ENCODE measurements at regions not wholly inside any gene's neighbourhood (a gene's known extent, or its start where the extent isn't known, plus 50 kb on each side); places are given as distances from the start of the nearest gene placed in this dataset.
"Not testable (repeated sequence)": the region's sequence is repeated elsewhere in the genome, so short reads cannot be mapped to it uniquely, and the experiment has no call there.

DNA sequence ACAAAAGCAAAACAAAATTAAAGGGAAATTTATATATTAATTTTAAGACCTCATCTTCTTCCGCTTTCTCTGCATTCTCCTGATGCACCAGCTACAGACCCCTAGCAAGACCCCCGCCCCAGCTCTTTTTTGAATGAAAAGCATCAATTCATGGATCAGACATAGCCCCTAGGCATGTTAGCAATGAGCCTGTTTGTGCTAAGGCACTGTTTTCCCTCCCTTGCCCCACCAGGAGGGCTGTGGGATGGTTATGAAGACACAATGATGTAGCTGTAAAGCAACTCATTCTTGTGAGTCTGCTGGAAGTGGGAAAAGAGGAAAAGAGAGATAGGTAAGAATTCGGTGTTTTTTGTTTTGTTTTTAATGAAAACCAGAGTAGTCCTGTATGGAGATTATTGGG is 88.5 kb upstream of the ZBTB18 start:
- TF ChIP-seq, protein P1, sequence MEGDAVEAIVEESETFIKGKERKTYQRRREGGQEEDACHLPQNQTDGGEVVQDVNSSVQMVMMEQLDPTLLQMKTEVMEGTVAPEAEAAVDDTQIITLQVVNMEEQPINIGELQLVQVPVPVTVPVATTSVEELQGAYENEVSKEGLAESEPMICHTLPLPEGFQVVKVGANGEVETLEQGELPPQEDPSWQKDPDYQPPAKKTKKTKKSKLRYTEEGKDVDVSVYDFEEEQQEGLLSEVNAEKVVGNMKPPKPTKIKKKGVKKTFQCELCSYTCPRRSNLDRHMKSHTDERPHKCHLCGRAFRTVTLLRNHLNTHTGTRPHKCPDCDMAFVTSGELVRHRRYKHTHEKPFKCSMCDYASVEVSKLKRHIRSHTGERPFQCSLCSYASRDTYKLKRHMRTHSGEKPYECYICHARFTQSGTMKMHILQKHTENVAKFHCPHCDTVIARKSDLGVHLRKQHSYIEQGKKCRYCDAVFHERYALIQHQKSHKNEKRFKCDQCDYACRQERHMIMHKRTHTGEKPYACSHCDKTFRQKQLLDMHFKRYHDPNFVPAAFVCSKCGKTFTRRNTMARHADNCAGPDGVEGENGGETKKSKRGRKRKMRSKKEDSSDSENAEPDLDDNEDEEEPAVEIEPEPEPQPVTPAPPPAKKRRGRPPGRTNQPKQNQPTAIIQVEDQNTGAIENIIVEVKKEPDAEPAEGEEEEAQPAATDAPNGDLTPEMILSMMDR (conservative IDR thresholded peaks at IDR 0.05; ENCODE audit: low read depth, low read length): no peak
- DNase-seq (ENCODE audit: low read depth): no peak
- H3K4me3 ChIP-seq (ENCODE audit: low read length): no peak overlapping the region

- DNase-seq (ENCODE audit: low read depth): no peak
- TF ChIP-seq, protein P1 (conservative IDR thresholded peaks at IDR 0.05; ENCODE audit: low read depth, low read length): no peak
- no peak overlapping the region for H3K4me3 ChIP-seq (ENCODE audit: low read length)
Observed at GRCh38 chr1:243959998-243960397, 91.1 kb upstream of the ZBTB18 start.

GRCh38 chr1:243957141-243957540 is 93.9 kb upstream of the ZBTB18 start:
- H3K4me3 ChIP-seq (ENCODE audit: low read length): no peak overlapping the region
- no peak for DNase-seq (ENCODE audit: low read depth)
- TF ChIP-seq, protein P1 (conservative IDR thresholded peaks at IDR 0.05; ENCODE audit: low read depth, low read length): no peak

DNA sequence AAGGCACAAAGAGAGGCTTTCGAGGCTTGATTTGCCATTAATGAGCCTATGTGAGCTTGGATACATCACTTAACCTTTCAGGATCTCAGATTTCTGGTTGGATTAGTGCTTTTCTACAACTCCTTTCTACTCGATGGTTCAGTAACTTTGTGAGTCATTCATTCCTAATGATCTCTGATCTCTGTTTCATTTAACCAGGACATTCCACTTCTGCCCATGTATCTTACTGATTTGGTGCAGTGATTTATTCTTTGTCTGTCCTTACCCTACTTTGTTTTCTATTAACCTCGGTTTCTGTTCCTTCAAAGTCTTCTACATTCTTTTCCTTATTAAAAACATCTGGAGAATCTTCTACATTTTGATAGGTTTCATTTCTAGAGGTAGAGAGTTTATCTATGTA is 94.6 kb upstream of the ZBTB18 start:
- TF ChIP-seq, protein P1 (conservative IDR thresholded peaks at IDR 0.05; ENCODE audit: low read depth, low read length): no peak
- no peak for DNase-seq (ENCODE audit: low read depth)

GRCh38 chr1:243951207-243951606 is 99.9 kb upstream of the ZBTB18 start:
- not testable (repeated sequence) for H3K4me3 ChIP-seq (ENCODE audit: low read length); DNase-seq (ENCODE audit: low read depth)

More for the DNA sequence above, 94.6 kb upstream of the ZBTB18 start:
- H3K4me3 ChIP-seq (ENCODE audit: low read length): no peak overlapping the region

DNA sequence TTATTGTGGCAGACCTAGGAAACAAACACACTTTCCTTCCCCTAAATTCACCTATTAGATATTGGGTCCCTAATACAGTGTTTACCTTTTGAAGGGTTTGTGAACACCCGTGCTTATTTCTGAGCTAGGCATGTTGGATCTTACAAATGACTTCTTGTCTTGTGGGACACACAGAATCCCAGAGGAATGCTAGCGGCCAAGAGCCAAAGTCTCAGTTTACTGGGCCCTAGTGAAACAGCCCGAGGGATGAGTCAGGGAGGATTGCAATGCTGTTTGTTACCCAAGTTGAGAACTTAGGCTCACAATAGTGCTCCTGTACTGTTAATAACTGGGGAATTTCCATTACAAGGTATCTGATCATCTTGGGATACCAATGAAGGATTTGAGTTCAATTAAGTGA is 100.1 kb upstream of the AKT3 start:
- no peak overlapping the region for H3K4me3 ChIP-seq (ENCODE audit: low read length)
- TF ChIP-seq, protein P1 (conservative IDR thresholded peaks at IDR 0.05; ENCODE audit: low read depth, low read length): no peak
- peak; percentile 76 for DNase-seq (ENCODE audit: low read depth)

GRCh38 chr1:243946946-243947345 is 96.9 kb upstream of the AKT3 start:
- no peak for DNase-seq (ENCODE audit: low read depth)
- H3K4me3 ChIP-seq (ENCODE audit: low read length): no peak overlapping the region
- TF ChIP-seq, protein P1 (conservative IDR thresholded peaks at IDR 0.05; ENCODE audit: low read depth, low read length): peak; percentile 55

GRCh38 chr1:243946253-243946652 is 96.2 kb upstream of the AKT3 start:
- no peak overlapping the region for H3K4me3 ChIP-seq (ENCODE audit: low read length)
- DNase-seq (ENCODE audit: low read depth): no peak
- TF ChIP-seq, protein P1 (conservative IDR thresholded peaks at IDR 0.05; ENCODE audit: low read depth, low read length): no peak

Data from retinal pigment epithelial cell (primary cell).